ENCODE measurements at regions not wholly inside any gene's neighbourhood (a gene's known extent, or its start where the extent isn't known, plus 50 kb on each side); places are given as distances from the start of the nearest gene placed in this dataset.

DNA sequence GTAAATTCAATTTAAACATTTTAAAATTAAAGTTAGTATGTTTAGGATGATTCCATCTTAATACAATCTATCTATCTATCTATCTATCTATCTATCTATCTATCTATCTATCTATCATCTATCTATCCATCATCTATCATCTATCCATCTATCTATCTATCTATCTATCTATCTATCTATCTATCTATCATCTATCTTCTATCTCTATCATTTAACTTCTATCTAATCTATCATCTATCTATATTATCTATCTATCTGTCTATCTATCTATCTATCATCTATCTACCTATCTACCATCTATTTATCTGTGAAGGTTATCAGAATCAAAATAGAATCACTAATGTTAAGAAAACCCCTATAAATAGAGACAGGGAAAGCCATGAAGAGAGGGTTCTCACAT is 78.3 kb downstream of the RAMP3 start:
- Histone ChIP-seq H3K9ac (ENCODE audit: low read length) (no peak overlapping the region), H3K4me1 (ENCODE audit: control insufficient read depth, insufficient read depth, low read length) (no peaks in the 10 kb centered on the region), H3K4me3 (ENCODE audit: low read length) (no peak overlapping the region), H3K9me3 (ENCODE audit: control insufficient read depth, low read length) (no peaks in the 10 kb centered on the region), H3K27me3 (replicated peaks; ENCODE audit: control insufficient read depth, insufficient read depth, low read length) (peaks cover 5% of the 10 kb centered on the region), H3K36me3 (ENCODE audit: control insufficient read depth, insufficient read depth, low read length, severe bottlenecking) (no peaks in the 10 kb centered on the region)
- no peak for DNase-seq (ENCODE audit: low read depth)

DNA sequence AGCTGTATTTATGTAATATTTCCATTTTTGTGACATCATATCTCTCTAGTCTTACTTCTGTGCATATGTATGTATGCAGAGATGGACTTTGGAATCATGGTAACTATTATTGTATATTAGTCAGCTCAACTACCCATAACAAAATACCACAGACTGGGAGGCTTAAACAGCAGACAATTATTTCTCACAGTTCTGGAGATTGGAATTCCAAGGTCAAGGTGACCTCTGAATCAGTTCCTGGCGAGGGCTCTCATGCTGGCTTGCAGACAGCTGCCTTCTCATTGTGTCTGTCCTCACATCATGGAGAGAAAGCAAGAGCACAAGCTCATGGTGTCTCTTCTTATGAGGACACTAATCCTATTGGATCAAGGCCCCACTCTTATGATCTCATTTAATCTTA is 79.1 kb downstream of the RAMP3 start:
- H3K9ac ChIP-seq (ENCODE audit: low read length): no peak overlapping the region
- no peaks in the 10 kb centered on the region for H3K4me1 ChIP-seq (ENCODE audit: control insufficient read depth, insufficient read depth, low read length)
- H3K9me3 ChIP-seq (ENCODE audit: control insufficient read depth, low read length): no peaks in the 10 kb centered on the region
- no peak for DNase-seq (ENCODE audit: low read depth)
- no peaks in the 10 kb centered on the region for H3K36me3 ChIP-seq (ENCODE audit: control insufficient read depth, insufficient read depth, low read length, severe bottlenecking)
- H3K27me3 ChIP-seq (replicated peaks; ENCODE audit: control insufficient read depth, insufficient read depth, low read length): peaks cover 5% of the 10 kb centered on the region
- H3K4me3 ChIP-seq (ENCODE audit: low read length): no peak overlapping the region

DNA sequence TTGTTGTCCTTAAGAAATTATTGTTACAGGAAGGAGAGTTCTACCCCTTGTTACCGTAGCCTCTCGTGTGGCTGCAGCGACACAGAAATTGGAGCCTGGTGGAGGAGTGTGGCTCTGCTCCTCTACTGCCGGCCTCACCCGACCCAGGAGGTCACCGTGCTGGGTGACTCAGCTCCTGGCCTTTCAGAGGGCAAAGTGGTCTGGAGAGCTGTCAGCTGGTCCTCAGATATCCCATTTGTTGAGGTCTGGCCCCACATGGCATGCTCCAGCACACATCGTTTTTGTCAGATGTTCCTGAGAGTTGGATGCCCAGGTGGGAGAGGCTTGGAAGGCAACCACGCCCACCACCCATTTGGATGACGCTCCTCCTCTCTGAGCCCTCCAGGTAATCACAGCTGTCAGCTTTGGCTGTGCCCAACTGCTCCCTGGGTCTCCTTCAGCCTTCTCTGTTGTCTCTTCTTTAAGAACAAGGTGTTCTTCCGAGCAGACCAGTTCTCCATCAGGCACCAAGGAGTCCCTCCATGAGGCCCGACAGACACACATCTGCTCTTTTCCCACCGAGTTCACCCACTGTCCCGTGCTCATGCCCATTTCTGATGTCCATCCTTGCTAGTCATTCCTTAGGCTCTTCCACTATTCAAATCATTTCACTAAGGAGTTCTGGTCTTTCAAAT is 80.3 kb downstream of the RAMP3 start:
- no peak for DNase-seq (ENCODE audit: low read depth)
- peaks cover 5% of the 10 kb centered on the region for H3K27me3 ChIP-seq (replicated peaks; ENCODE audit: control insufficient read depth, insufficient read depth, low read length)

DNA sequence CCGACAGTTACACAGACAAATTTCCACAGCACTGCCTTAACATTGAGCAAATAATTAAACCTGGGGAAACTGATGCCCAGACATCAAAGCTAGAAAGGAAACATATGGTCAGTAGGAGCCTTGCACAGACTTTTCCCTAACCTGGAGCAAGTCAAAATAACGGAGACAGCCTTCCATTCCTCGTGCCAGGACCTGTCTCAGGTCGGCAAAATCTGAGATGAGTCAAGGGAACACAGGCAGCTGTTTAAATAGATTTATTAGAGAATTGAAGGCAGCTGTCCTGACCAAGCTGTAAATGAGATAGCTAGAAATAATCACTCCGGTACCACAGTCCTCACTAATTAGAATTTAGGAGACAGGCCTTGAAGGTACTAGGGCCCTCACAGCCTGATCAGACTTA is 81.2 kb downstream of the RAMP3 start:
- DNase-seq (ENCODE audit: low read depth): no peak
- Histone ChIP-seq H3K9me3 (ENCODE audit: control insufficient read depth, low read length) (no peaks in the 10 kb centered on the region), H3K27me3 (replicated peaks; ENCODE audit: control insufficient read depth, insufficient read depth, low read length) (peaks cover 8% of the 10 kb centered on the region), H3K36me3 (ENCODE audit: control insufficient read depth, insufficient read depth, low read length, severe bottlenecking) (no peaks in the 10 kb centered on the region), H3K4me1 (ENCODE audit: control insufficient read depth, insufficient read depth, low read length) (no peaks in the 10 kb centered on the region), H3K9ac (ENCODE audit: low read length) (no peak overlapping the region), H3K4me3 (ENCODE audit: low read length) (no peak overlapping the region)

More for the DNA sequence above, 80.3 kb downstream of the RAMP3 start:
- Histone ChIP-seq H3K36me3 (ENCODE audit: control insufficient read depth, insufficient read depth, low read length, severe bottlenecking) (no peaks in the 10 kb centered on the region), H3K9ac (ENCODE audit: low read length) (no peak overlapping the region), H3K9me3 (ENCODE audit: control insufficient read depth, low read length) (no peaks in the 10 kb centered on the region), H3K4me1 (ENCODE audit: control insufficient read depth, insufficient read depth, low read length) (no peaks in the 10 kb centered on the region), H3K4me3 (ENCODE audit: low read length) (no peak overlapping the region)

DNA sequence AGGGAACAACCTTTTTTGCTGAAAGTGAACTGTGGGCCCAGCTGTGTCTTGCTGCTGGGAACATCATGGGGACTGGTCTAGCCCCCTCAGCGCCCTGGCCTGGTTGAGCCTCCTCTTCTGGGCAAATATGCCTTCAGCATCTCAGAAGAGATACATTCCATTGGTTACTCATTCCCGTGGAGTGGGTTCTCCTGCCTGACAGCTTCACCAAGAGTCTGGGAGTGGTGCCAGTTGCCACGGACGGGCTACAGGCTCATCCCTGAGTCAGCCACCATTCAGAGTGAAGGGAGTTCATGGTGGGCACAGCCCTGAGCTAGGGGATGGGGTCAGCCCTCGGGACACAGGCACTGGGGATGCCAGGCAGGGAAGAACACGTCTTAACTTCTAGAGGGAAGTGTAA is 81.9 kb downstream of the RAMP3 start:
- no peaks in the 10 kb centered on the region for H3K36me3 ChIP-seq (ENCODE audit: control insufficient read depth, insufficient read depth, low read length, severe bottlenecking)
- peaks cover 6% of the 10 kb centered on the region for H3K27me3 ChIP-seq (replicated peaks; ENCODE audit: control insufficient read depth, insufficient read depth, low read length)
- H3K4me1 ChIP-seq (ENCODE audit: control insufficient read depth, insufficient read depth, low read length): no peaks in the 10 kb centered on the region
- H3K4me3 ChIP-seq (ENCODE audit: low read length): no peak overlapping the region
- H3K9me3 ChIP-seq (ENCODE audit: control insufficient read depth, low read length): no peaks in the 10 kb centered on the region
- H3K9ac ChIP-seq (ENCODE audit: low read length): no peak overlapping the region
- DNase-seq (ENCODE audit: low read depth): peak; percentile 16

DNA sequence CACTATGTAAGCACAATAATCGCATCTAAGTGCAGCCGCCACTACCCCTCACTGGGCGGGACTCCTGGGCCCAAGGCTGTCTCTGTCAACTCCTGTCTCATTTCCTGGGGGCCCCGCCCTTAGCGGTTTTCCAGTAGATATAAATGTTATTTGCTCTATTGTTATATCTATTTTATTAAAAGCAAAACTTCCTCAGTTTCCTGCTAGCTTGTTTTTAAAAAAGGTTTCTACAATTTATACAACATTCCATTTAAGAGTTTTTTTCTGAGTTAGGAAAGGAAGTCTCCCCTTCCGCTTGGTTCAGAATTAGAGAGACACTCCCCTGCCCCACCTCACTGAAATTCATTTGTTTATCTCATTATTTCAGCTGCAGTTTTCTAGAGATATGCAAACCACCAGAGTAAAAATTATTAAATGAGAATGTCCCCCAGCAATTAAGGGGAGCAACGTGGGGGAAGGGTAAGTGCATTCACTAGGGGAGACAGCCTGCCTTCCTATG is 82.7 kb downstream of the RAMP3 start:
- Histone ChIP-seq H3K36me3 (ENCODE audit: control insufficient read depth, insufficient read depth, low read length, severe bottlenecking) (no peaks in the 10 kb centered on the region), H3K4me1 (ENCODE audit: control insufficient read depth, insufficient read depth, low read length) (no peaks in the 10 kb centered on the region), H3K9ac (ENCODE audit: low read length) (no peak overlapping the region), H3K27me3 (replicated peaks; ENCODE audit: control insufficient read depth, insufficient read depth, low read length) (peaks cover 8% of the 10 kb centered on the region), H3K4me3 (ENCODE audit: low read length) (no peak overlapping the region), H3K9me3 (ENCODE audit: control insufficient read depth, low read length) (no peaks in the 10 kb centered on the region)
- no peak for DNase-seq (ENCODE audit: low read depth)

DNA sequence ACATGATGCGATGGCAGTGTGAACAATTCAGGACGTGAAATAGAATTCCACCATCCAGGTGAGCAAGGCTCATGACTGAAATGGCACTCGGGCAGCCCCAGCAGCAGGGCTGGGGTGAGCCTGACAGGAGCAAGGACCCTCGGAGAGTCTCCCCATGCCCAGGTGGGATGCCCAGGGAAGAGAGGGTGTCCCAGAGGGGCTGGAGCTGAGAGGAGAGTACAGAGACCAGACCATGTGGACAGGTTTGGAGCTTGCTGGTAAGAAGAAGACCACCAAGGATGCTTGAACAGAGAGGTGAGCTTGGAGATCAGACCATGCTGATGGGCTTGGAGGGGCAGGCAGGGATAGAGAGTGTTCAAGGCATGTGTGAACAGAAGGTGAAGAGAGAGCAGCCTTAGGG is 83.3 kb downstream of the RAMP3 start:
- no peak overlapping the region for H3K4me3 ChIP-seq (ENCODE audit: low read length)
- peaks cover 14% of the 10 kb centered on the region for H3K27me3 ChIP-seq (replicated peaks; ENCODE audit: control insufficient read depth, insufficient read depth, low read length)
- no peaks in the 10 kb centered on the region for H3K9me3 ChIP-seq (ENCODE audit: control insufficient read depth, low read length)
- no peaks in the 10 kb centered on the region for H3K36me3 ChIP-seq (ENCODE audit: control insufficient read depth, insufficient read depth, low read length, severe bottlenecking)
- H3K4me1 ChIP-seq (ENCODE audit: control insufficient read depth, insufficient read depth, low read length): no peaks in the 10 kb centered on the region
- no peak overlapping the region for H3K9ac ChIP-seq (ENCODE audit: low read length)
- DNase-seq (ENCODE audit: low read depth): no peak

DNA sequence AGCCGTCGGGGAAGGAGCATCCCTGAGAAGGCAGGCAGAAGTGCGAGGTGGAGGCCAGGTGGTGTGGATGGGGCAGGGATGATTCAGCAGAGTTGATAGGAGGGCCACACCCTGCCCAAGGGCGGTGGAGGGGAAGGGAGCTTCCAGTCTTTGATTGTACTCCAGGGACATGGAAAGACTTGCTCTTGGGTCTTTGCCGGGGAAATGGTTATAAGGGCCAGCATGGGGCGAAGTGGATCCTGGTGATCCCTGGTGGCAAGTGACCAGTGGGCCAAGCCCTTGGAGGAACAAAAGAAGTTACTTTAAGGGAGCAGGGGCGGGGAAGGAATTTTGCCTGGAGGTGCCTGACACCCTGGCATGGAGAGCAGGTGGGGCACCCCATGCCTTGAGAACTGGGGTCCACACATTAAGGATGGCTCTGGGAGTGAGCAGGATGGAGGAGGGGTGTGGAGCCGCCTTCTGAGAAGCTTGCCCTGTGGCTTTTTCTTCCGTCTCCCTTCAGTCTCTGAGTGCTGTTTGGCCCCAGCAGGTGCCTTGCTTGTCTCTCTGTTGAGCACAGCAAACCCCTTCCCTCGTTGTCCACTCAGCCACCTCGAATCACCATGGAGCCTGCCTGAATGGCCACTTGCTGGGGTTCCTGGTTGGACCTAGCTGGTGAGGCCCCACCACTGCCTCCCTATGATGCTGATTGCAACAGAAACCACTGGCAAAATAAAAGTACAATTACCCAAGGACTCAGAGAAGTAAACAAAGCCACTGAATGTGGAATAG is 83.9 kb downstream of the RAMP3 start:
- no peak for DNase-seq (ENCODE audit: low read depth)
- no peaks in the 10 kb centered on the region for H3K4me1 ChIP-seq (ENCODE audit: control insufficient read depth, insufficient read depth, low read length)
- H3K27me3 ChIP-seq (replicated peaks; ENCODE audit: control insufficient read depth, insufficient read depth, low read length): peaks cover 18% of the 10 kb centered on the region
- H3K36me3 ChIP-seq (ENCODE audit: control insufficient read depth, insufficient read depth, low read length, severe bottlenecking): no peaks in the 10 kb centered on the region
- H3K4me3 ChIP-seq (ENCODE audit: low read length): no peak overlapping the region
- H3K9me3 ChIP-seq (ENCODE audit: control insufficient read depth, low read length): no peaks in the 10 kb centered on the region
- H3K9ac ChIP-seq (ENCODE audit: low read length): no peak overlapping the region

DNA sequence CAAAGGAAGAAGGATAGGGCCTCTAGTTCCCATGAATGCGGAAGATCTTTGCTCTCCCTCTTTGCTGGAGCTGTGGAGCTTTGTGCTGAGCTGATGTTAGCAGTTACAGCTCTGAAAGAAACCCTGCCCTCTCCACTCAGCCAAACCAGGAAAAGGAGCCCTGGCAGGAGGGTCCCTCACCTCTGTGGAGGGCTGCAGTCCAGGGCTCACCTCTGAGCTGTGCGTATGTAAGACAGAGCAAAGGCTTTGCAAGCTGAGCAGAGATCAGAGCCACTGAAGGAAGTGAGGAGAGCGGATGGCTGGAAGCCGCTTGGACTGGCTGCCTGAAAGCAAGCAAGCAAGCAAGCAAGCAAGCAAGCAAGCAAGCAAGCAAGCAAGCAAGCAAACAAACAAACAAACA is 84.7 kb downstream of the RAMP3 start:
- Histone ChIP-seq H3K36me3 (ENCODE audit: control insufficient read depth, insufficient read depth, low read length, severe bottlenecking) (no peaks in the 10 kb centered on the region), H3K4me1 (ENCODE audit: control insufficient read depth, insufficient read depth, low read length) (no peaks in the 10 kb centered on the region), H3K9me3 (ENCODE audit: control insufficient read depth, low read length) (no peaks in the 10 kb centered on the region), H3K4me3 (ENCODE audit: low read length) (no peak overlapping the region), H3K27me3 (replicated peaks; ENCODE audit: control insufficient read depth, insufficient read depth, low read length) (peaks cover 18% of the 10 kb centered on the region), H3K9ac (ENCODE audit: low read length) (no peak overlapping the region)
- no peak for DNase-seq (ENCODE audit: low read depth)

DNA sequence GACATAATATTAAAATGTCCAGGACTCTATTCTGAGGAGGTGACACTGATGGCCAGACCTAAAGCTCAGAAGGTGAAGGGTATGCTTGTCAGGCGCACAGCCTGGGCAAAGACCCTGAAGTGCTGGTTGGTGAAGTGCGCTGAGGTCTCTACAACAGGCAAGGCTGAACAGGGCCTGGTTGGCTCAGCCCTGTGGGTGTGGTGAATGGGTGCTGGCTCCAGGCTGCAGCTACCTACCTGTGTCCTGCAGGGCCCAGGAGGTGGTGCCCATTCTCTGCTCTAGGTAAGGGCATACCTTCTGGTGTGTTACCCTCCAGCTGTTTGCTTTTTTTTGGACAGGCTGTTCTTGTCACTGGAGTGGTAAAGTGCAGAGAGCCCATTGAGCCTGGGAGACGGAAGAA is 85.1 kb downstream of the RAMP3 start:
- Histone ChIP-seq H3K36me3 (ENCODE audit: control insufficient read depth, insufficient read depth, low read length, severe bottlenecking) (no peaks in the 10 kb centered on the region), H3K4me3 (ENCODE audit: low read length) (no peak overlapping the region), H3K27me3 (replicated peaks; ENCODE audit: control insufficient read depth, insufficient read depth, low read length) (peaks cover 18% of the 10 kb centered on the region), H3K9me3 (ENCODE audit: control insufficient read depth, low read length) (no peaks in the 10 kb centered on the region), H3K4me1 (ENCODE audit: control insufficient read depth, insufficient read depth, low read length) (no peaks in the 10 kb centered on the region), H3K9ac (ENCODE audit: low read length) (no peak overlapping the region)
- DNase-seq (ENCODE audit: low read depth): no peak

DNA sequence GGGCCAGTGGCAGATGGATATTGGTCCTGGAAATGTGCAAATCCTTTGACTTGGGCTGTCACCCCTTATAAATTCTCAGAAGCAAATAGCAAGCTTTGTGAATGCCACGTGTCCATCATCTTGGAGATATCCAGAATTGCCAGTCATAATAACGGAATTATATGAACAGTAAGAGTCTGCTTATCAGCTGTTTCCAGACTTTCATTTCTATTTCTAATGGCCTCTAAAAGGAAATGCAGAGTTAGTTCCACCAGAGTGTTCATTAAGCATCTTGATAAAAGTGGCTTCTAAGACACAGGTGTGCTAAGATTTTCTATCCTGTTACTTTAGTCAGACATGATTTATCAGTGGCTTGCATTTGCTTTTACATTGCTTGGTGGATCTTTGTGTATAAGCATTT is 87.4 kb downstream of the RAMP3 start:
- peaks cover 4% of the 10 kb centered on the region for H3K9me3 ChIP-seq (ENCODE audit: control insufficient read depth, low read length)
- H3K9ac ChIP-seq (ENCODE audit: low read length): no peak overlapping the region
- H3K4me1 ChIP-seq (ENCODE audit: control insufficient read depth, insufficient read depth, low read length): no peaks in the 10 kb centered on the region
- no peak overlapping the region for H3K4me3 ChIP-seq (ENCODE audit: low read length)
- DNase-seq (ENCODE audit: low read depth): no peak
- H3K27me3 ChIP-seq (replicated peaks; ENCODE audit: control insufficient read depth, insufficient read depth, low read length): peaks cover 18% of the 10 kb centered on the region
- H3K36me3 ChIP-seq (ENCODE audit: control insufficient read depth, insufficient read depth, low read length, severe bottlenecking): no peaks in the 10 kb centered on the region

Measured in adipocyte (in vitro differentiated cells).